ENCODE measurements at regions not wholly inside any gene's neighbourhood (a gene's known extent, or its start where the extent isn't known, plus 50 kb on each side); places are given as distances from the start of the nearest gene placed in this dataset.

GRCh38 chr13:73406454-73406853, 347.6 kb downstream of the KLF5 start:
- no peaks in the 10 kb centered on the region for H3K27me3 Mint-ChIP-seq (ENCODE audit: low read depth)
- peaks cover 5% of the 10 kb centered on the region for H3K9me3 Mint-ChIP-seq (ENCODE audit: low read depth)
- no peak for TF ChIP-seq CTCF (IDR thresholded peaks at IDR 0.05)
- DNase-seq (ENCODE audit: low spot score): no peak
- H3K4me3 Mint-ChIP-seq (ENCODE audit: unreplicated experiment): no peak overlapping the region
- H3K36me3 Mint-ChIP-seq (ENCODE audit: low read depth): no peaks in the 10 kb centered on the region
- H3K27ac Mint-ChIP-seq (ENCODE audit: unreplicated experiment): no peak overlapping the region
- H3K4me1 Mint-ChIP-seq (ENCODE audit: low read depth): peaks cover 9% of the 10 kb centered on the region

- no peaks in the 10 kb centered on the region for H3K36me3 Mint-ChIP-seq (ENCODE audit: low read depth)
- DNase-seq (ENCODE audit: low spot score): no peak
- H3K9me3 Mint-ChIP-seq (ENCODE audit: low read depth): peaks cover 5% of the 10 kb centered on the region
- H3K4me3 Mint-ChIP-seq (ENCODE audit: unreplicated experiment): no peak overlapping the region
- no peaks in the 10 kb centered on the region for H3K27me3 Mint-ChIP-seq (ENCODE audit: low read depth)
- H3K27ac Mint-ChIP-seq (ENCODE audit: unreplicated experiment): no peak overlapping the region
- peaks cover 16% of the 10 kb centered on the region for H3K4me1 Mint-ChIP-seq (ENCODE audit: low read depth)
- TF ChIP-seq CTCF (IDR thresholded peaks at IDR 0.05): no peak
These were observed 345.8 kb downstream of the KLF5 start for GRCh38 chr13:73404581-73404980.

- no peaks in the 10 kb centered on the region for H3K36me3 Mint-ChIP-seq (ENCODE audit: low read depth)
- H3K4me3 Mint-ChIP-seq (ENCODE audit: unreplicated experiment): no peak overlapping the region
- H3K4me1 Mint-ChIP-seq (ENCODE audit: low read depth): peaks cover 24% of the 10 kb centered on the region
- peaks cover 4% of the 10 kb centered on the region for H3K27me3 Mint-ChIP-seq (ENCODE audit: low read depth)
- DNase-seq (ENCODE audit: low spot score): no peak
- no peak for TF ChIP-seq CTCF (IDR thresholded peaks at IDR 0.05)
- no peak overlapping the region for H3K27ac Mint-ChIP-seq (ENCODE audit: unreplicated experiment)
- H3K9me3 Mint-ChIP-seq (ENCODE audit: low read depth): peaks cover 8% of the 10 kb centered on the region
These were observed 344.7 kb downstream of the KLF5 start for GRCh38 chr13:73403355-73404120.

GRCh38 chr13:73401769-73402168, 343.0 kb downstream of the KLF5 start:
- Mint-ChIP-seq H3K27me3 (ENCODE audit: low read depth) (peaks cover 9% of the 10 kb centered on the region), H3K9me3 (ENCODE audit: low read depth) (peaks cover 8% of the 10 kb centered on the region), H3K36me3 (ENCODE audit: low read depth) (no peaks in the 10 kb centered on the region), H3K4me3 (ENCODE audit: unreplicated experiment) (no peak overlapping the region), H3K27ac (ENCODE audit: unreplicated experiment) (no peak overlapping the region), H3K4me1 (ENCODE audit: low read depth) (peaks cover 24% of the 10 kb centered on the region)
- peak; percentile 12 for TF ChIP-seq CTCF (IDR thresholded peaks at IDR 0.05)
- DNase-seq (ENCODE audit: low spot score): no peak

GRCh38 chr13:73399347-73400216, 340.8 kb downstream of the KLF5 start:
- H3K36me3 Mint-ChIP-seq (ENCODE audit: low read depth): no peaks in the 10 kb centered on the region
- peaks cover 24% of the 10 kb centered on the region for H3K4me1 Mint-ChIP-seq (ENCODE audit: low read depth)
- peaks cover 3% of the 10 kb centered on the region for H3K9me3 Mint-ChIP-seq (ENCODE audit: low read depth)
- TF ChIP-seq CTCF (IDR thresholded peaks at IDR 0.05): no peak
- no peak overlapping the region for H3K27ac Mint-ChIP-seq (ENCODE audit: unreplicated experiment)
- peaks cover 18% of the 10 kb centered on the region for H3K27me3 Mint-ChIP-seq (ENCODE audit: low read depth)
- DNase-seq (ENCODE audit: low spot score): no peak
- H3K4me3 Mint-ChIP-seq (ENCODE audit: unreplicated experiment): no peak overlapping the region

Measured in chondrocyte (in vitro differentiated cells).